OCI-LY7 (cell line): ENCODE measurements at regions not wholly inside any gene's neighbourhood (a gene's known extent, or its start where the extent isn't known, plus 50 kb on each side); places are given as distances from the start of the nearest gene placed in this dataset.

Experiments used
- BruUV-seq: library from RNA; stranded (reverse); fragments of 400-500 nt; replicated peaks from 2 replicates; lab custom pipeline; 2021; lab: Mats Ljungman, UMichigan
- CTCF ChIA-PET: fragments of 300-600 bp; sonication (Branson Sonifier 250); formaldehyde crosslinking; loops from one replicate; lab custom pipeline; 2022; ENCODE audit warnings: antibody characterized with exemption; ENCODE audit not compliant: unreplicated experiment; lab: Charles Lee
- POLR2A ChIA-PET: fragments of 300-600 bp; sonication (Branson Sonifier 250); formaldehyde crosslinking; loops from one replicate; lab custom pipeline; 2022; ENCODE audit warnings: antibody characterized with exemption; lab: Charles Lee
- DNase-seq: peaks from one replicate; pipeline ENCODE4 v3.0.0-alpha.2; 2015; ENCODE audit warnings: low spot score
- H2AFZ ChIP-seq: fragments of 200-600 bp; sonication (generic), shearing (Covaris generic); 2 replicates; pipeline ENCODE4 v1.6.1; 2014; ENCODE audit warnings: mild to moderate bottlenecking, antibody characterized with exemption, low read length, moderate library complexity
- H3K27ac ChIP-seq: fragments of 200-600 bp; sonication (generic); 2 replicates; pipeline ENCODE4 v1.5.1; 2014; ENCODE audit warnings: mixed run types, low read depth, mild to moderate bottlenecking, moderate library complexity, low read length, inconsistent platforms; ENCODE audit not compliant: poor library complexity, severe bottlenecking
- H3K36me3 ChIP-seq: fragments of 200-600 bp; sonication (generic); 2 replicates; pipeline ENCODE4 v1.6.1; 2014; ENCODE audit warnings: mild to moderate bottlenecking, antibody characterized with exemption, low read length, moderate library complexity, mixed read lengths; ENCODE audit not compliant: insufficient read depth
- H3K4me1 ChIP-seq: fragments of 200-600 bp; sonication (generic); 2 replicates; pipeline ENCODE4 v1.5.1; 2014; ENCODE audit warnings: mild to moderate bottlenecking, low read length; ENCODE audit not compliant: insufficient read depth, poor library complexity, severe bottlenecking
- H3K4me2 ChIP-seq: fragments of 200-600 bp; sonication (generic); 2 replicates; pipeline ENCODE4 v1.6.1; 2014; ENCODE audit warnings: mild to moderate bottlenecking, low read length
- H3K4me3 ChIP-seq: fragments of 200-600 bp; sonication (generic); 2 replicates; pipeline ENCODE4 v1.5.1; 2014; ENCODE audit warnings: mild to moderate bottlenecking, low read depth, low read length; ENCODE audit not compliant: poor library complexity, severe bottlenecking
- H3K79me2 ChIP-seq: fragments of 200-600 bp; sonication (generic); 2 replicates; pipeline ENCODE4 v1.6.1; 2016; ENCODE audit warnings: low read depth, mild to moderate bottlenecking, low read length, moderate library complexity, mixed read lengths; ENCODE audit not compliant: insufficient read depth
- H3K9me2 ChIP-seq: fragments of 200-600 bp; sonication (generic); 2 replicates; pipeline ENCODE4 v1.6.1; 2016; ENCODE audit warnings: mild to moderate bottlenecking, low read length, mixed read lengths; ENCODE audit not compliant: insufficient read depth
- H3K9me3 ChIP-seq: fragments of 200-600 bp; sonication (generic); 2 replicates; pipeline ENCODE4 v1.6.1; 2014; ENCODE audit warnings: mild to moderate bottlenecking, mixed run types, low read length, mixed read lengths
- H4K20me1 ChIP-seq: fragments of 200-600 bp; sonication (generic); 2 replicates; pipeline ENCODE4 v1.6.1; 2014; ENCODE audit warnings: mild to moderate bottlenecking, antibody characterized with exemption, low read length, moderate library complexity, mixed read lengths; ENCODE audit not compliant: insufficient read depth
- CTCF ChIP-seq: fragments of 200-600 bp; sonication (generic); conservative IDR thresholded peaks from 2 replicates; pipeline ENCODE4 v1.5.1; 2014; ENCODE audit warnings: mild to moderate bottlenecking, antibody characterized with exemption, low read length, moderate library complexity, mixed read lengths
- EZH2phosphoT487 ChIP-seq: fragments of 200-600 bp; sonication (generic); IDR thresholded peaks from 2 replicates; pipeline ENCODE4 v1.6.1; 2018; ENCODE audit warnings: low read depth, borderline replicate concordance, mild to moderate bottlenecking, mixed run types, antibody characterized with exemption, low read length, moderate library complexity, mixed read lengths
- intact Hi-C: fragments of 100-400 bp; cut with micrococcal nuclease; formaldehyde crosslinking; loops from one replicate; pipeline ENCODE4 v1.10.0; 2022; ENCODE audit not compliant: unreplicated experiment

- ChIA-PET POLR2A (no interaction called here), CTCF (no interaction called here)
- no peak overlapping the region for H3K4me2 ChIP-seq
- H3K4me1 ChIP-seq: no peaks in the 10 kb centered on the region
- no peak overlapping the region for H3K27ac ChIP-seq
- H4K20me1 ChIP-seq: no peaks in the 10 kb centered on the region
- H3K4me3 ChIP-seq: no peak overlapping the region
- no peaks in the 10 kb centered on the region for H3K9me3 ChIP-seq
- H3K9me2 ChIP-seq: no peaks in the 10 kb centered on the region
- no peak overlapping the region for H2AFZ ChIP-seq
- no TSS peak for BruUV-seq
- no peak for DNase-seq
- TF ChIP-seq EZH2phosphoT487 (no peak), CTCF (no peak)
- H3K79me2 ChIP-seq: no peaks in the 10 kb centered on the region
- H3K36me3 ChIP-seq: no peaks in the 10 kb centered on the region
- intact Hi-C loops: no loop called here
These were observed 518.3 kb upstream of the AGA start for GRCh38 chr4:177960566-177960965.

GRCh38 chr4:177961761-177962380 lies 519.6 kb upstream of the AGA start:
- H3K4me2 ChIP-seq: no peak overlapping the region

More at GRCh38 chr4:177961761-177962380, 519.6 kb upstream of the AGA start:
- no peaks in the 10 kb centered on the region for H3K9me3 ChIP-seq
- BruUV-seq: no TSS peak
- no peak for DNase-seq
- H3K4me3 ChIP-seq: no peak overlapping the region
- intact Hi-C loops: no loop called here
- no peaks in the 10 kb centered on the region for H3K79me2 ChIP-seq
- H3K9me2 ChIP-seq: no peaks in the 10 kb centered on the region
- no peaks in the 10 kb centered on the region for H3K36me3 ChIP-seq
- ChIA-PET POLR2A (interaction anchor here (0.6 kb wide), 1 partner anchor 11 kb away, joined by 3 read pairs; no protein-coding TSS in a partner anchor), CTCF (no interaction called here)
- no peaks in the 10 kb centered on the region for H3K4me1 ChIP-seq
- H3K27ac ChIP-seq: no peak overlapping the region
- TF ChIP-seq EZH2phosphoT487 (no peak), CTCF (no peak)
- H4K20me1 ChIP-seq: no peaks in the 10 kb centered on the region
- no peak overlapping the region for H2AFZ ChIP-seq
